HK-2 (cell line): ENCODE measurements at regions not wholly inside any gene's neighbourhood (a gene's known extent, or its start where the extent isn't known, plus 50 kb on each side); places are given as distances from the start of the nearest gene placed in this dataset.
"Not testable (repeated sequence)": the region's sequence is repeated elsewhere in the genome, so short reads cannot be mapped to it uniquely, and the experiment has no call there.

Experiments used
- DNase-seq: peaks from one replicate; pipeline ENCODE4 v3.0.0-alpha.2; 2018; ENCODE audit not compliant: unreplicated experiment

DNA sequence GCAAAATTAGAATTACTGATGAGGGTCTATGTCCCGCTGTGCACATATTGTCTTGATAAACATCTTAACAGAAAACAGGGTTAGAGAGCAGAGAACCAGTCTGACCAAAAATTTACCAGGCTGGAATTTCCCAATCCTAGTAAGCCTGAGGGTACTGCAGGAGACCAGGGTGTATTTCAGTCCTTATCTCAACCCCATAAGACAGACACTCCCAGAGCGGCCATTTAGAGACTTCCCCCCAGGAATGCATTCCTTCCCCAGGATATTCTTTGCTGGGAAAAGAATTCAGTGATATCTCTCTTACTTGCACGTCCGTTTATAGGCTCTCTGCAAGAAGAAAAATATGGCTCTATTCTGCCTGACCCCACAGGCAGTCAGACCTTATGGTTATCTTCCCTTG, 101.4 kb upstream of the FAM3C start:
- DNase-seq = not testable (repeated sequence)

DNA sequence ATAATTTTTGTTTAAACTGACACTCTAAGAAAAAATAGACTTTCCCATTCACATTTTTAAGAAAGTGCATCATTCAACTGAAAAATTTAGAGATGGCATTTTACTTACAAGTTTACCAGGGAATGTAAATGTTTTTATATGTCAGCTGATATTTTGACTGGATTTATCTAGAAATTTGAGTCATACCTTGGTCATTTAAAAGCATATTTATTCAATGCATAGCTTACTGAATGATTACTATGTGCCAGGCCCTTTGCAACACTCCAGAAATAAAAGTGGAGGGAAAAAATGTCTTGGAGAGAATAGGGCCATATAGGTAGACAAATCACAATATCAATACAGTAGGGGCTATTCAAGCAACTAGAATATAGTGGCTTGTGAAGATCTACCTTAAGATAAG, 98.4 kb upstream of the FAM3C start:
- DNase-seq = no peak

DNA sequence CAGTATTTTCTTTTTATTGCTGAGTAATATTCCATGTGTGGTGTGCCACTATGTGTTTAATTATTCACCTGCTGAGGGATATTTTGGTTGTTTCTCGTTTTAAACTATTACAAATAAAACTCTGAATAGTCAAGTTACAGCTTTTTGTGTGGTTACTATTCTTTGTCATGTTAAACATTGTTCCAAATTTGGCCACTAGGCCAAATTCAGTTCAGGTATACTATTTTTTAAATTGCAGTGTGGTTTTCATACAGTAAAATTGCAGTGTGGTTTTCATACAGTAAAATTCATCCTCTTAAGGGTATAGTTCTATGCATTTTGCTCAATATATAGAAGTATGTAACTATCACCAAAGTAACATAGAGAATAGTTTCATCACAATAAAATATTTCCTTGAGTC, 97.4 kb upstream of the FAM3C start:
- no peak for DNase-seq

- DNase-seq = no peak
Observed at GRCh38 chr7:121490309-121490708, 94.2 kb upstream of the FAM3C start.

GRCh38 chr7:121489440-121489839, 93.3 kb upstream of the FAM3C start:
- no peak for DNase-seq

DNA sequence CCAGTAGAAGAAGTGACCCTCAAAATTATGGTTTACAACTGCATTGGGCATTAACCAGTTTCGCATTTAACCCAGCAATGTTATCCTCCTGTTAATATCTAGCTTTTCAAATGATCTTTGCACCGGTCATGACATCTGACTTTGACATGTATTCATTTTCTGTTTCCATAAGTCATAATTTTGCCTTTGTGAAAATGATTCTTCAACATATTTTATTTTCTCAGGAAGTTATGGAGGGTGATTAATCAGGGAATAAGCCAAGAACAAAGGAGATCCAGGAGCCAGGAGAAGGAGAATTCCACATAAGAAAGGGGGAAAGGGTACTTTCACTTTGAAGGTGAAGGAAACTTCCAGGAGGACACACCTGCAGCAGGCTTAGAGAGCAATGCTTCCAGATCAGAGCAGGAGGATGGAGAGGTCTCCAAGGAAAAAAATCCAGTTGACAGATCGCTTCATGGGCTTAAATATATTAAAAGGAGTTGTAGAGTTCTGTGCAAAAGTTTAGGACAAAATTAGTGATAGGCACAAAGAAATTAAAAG, 92.1 kb upstream of the FAM3C start:
- DNase-seq = no peak

DNA sequence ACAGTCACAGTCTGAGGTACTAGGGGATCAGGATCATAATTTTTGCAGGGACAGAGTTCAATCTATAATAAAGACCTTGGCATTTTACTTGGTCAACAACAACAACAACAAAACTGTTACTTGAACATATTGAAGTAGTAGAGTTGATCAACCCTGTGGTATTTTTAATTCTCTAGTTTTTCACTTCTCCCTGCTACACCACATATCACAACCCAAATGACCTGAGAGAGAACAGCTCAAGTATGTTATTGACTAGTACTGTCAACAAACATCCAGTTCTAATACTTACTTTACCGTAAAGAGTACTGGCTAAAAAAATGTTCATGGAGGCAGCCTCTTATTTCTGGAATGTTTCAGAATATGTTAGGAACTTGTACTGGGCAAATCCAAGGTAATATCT, 90.5 kb upstream of the FAM3C start:
- DNase-seq = no peak

DNA sequence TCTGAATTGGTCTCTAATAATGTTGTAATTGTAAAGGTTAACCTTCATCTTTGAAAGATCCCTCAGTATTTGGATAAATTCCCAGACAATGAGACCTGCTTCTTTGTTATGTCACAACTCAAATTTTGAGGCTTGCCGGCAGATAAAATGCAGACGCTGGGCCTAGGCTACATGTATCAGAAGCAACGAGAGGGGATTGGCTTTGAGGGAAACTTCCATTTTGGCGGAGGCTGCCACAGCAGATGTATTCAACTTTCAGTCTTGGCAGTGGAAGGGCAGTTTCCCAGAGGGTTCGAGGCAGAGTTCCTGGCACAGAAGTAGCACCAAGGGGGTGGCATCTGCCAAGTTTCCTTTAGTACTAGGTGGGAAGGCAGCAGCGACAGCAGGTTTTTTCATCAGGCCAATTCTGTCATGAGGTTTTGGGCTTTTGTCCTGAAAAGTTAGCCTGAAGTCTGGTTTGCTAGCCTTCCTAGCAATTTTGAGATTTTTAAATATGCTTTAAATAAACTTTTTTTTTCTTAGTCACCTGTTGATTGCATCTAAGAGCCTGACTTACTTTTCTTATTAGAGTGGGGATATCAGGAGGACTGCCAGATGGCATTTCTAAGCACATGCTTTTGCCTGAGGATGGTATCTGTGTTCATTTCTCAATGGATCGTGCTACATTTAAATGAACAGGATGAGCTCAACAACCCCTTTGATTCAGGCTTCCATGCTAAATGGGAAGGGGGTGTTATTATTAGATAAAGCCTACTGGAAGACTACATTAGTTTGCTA, 89.5 kb upstream of the FAM3C start:
- no peak for DNase-seq

DNA sequence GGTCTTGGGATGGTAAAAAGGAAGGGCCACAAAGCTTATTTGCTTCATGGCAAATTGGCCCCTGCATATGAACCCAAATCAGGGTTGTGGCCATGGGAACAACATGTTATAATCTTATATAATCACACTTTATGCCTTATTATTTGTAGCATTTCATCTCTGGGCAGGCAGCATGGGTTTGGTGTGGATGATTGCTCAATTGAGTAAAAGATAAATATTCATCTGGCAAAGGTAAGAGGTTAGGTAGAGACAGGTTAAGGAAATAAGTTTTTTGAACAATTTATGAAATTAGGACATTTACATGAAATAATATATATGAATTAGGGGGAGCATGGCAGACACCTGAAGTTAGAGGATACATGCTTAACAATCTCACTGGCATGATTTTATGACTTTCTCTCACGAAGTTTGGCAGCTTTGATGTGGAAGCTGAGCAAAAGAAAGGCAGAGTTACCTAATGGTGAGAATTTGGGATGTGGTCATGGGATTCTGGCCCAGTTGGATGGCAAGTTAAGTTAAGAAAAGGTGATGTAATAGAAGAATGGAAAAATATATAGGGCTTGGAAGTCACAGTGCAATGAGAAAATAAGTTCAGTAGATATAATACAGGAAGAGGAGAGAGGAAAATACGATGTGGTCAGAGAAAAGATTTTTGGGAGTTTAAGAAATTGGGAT, 88.1 kb upstream of the FAM3C start:
- DNase-seq = no peak

GRCh38 chr7:121480566-121481335, 84.6 kb upstream of the FAM3C start:
- DNase-seq = no peak

- no peak for DNase-seq
Observed at GRCh38 chr7:121480058-121480457, 84.0 kb upstream of the FAM3C start.

- no peak for DNase-seq
Observed at GRCh38 chr7:121479466-121479865, 83.4 kb upstream of the FAM3C start.

DNA sequence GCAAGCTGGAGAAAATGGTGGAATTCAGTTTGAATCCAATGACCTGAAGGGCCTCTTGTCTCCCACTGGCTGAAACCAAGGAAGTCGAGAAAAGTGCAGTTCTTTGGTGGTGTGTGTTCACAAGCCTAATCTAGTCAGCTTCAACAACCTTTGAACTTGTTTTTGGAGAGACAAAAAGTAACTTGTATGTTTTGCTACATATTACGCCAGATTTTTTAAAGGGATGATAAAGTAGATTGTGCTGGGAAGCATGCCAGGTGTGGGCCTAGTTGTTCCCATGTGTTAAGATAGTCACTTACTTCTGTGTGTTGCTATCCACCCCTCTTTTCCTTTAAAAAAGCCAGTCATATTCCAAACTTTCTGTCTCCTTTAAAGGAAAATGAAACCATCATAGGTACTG, 79.7 kb upstream of the FAM3C start:
- no peak for DNase-seq

DNA sequence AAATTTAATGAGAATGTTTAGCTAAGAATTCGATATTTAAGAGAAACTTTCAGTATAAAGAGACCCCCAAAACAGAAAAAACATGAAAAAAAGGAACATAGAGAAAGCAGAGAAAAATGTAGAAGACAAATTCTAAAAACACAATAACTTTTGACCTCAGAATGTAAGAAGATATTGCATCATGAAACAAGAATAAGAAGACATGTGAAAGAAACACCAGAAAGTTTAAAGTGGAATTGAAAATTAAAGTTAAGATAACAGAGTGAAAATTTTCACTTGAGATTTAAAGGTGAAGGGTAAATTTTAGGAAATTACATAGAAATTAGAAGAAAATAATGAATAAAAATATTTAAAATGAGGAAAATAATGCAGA, 78.2 kb upstream of the FAM3C start:
- DNase-seq = no peak

DNA sequence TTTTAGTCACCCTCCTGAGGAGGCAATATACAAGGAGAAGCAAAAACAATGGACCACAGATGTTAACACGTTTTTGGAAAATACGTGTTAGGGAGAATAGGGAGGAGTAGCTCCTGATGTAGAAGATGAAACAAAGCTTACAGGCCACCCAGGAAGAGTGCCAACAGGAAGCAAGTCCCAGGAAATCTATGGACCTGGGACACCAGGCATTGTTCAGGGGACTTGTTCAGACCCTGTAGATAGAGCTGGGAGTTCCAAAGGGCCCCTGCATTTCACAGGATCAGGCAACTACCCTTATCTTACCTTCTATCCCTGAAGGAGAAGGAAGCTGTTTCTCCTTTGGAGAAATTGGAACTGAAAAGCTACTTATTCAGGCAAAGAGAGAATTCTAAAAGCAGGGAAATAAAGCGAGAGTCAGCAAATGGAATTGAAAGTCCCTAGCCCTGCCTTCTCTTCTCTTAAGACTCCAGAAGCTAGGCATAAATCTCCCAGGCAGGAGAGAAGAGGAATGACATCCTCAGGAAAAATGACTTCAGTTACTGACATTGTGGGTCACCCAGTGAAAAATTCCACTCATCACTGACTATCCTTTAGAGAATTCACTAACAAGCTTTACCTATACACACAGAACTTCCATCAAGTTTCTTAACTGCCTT, 77.7 kb upstream of the FAM3C start:
- no peak for DNase-seq

DNA sequence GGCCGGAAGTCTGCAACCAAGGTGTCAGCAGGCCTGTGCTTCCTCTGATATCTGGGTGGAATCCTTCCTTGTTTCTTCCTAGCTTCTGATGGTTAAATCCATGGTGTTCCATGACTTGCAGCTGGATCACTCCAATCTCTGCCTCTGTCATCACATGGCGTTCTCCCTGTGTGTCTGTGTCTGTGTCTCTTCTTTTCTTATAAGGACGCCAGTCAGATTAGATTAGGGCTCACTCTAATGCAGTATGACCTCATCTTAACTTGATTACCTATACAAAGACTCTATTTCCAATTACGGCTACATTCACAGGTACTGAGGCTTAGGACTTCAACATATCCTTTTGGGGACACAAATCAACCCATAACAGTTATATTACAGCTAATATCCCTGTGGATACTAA, 70.3 kb upstream of the FAM3C start:
- DNase-seq = no peak

DNA sequence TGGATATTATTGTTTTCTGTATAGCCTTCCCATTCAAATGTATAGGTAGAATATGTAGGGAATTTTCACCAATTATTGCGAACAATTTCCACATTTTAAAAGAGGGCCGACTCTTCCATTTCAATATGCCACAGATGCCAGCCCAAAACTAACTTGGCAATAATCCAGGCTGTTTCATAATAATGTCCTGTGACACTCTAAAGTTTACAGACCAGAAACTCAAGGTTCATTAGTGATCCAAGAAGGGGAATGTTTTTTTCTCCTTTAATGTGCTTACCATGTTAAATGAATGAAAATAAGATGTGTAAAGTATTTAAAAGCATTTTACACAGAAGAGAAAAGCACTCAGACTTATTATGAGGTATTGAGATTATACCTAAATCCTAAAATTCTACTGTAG, 63.0 kb upstream of the FAM3C start:
- DNase-seq = no peak

DNA sequence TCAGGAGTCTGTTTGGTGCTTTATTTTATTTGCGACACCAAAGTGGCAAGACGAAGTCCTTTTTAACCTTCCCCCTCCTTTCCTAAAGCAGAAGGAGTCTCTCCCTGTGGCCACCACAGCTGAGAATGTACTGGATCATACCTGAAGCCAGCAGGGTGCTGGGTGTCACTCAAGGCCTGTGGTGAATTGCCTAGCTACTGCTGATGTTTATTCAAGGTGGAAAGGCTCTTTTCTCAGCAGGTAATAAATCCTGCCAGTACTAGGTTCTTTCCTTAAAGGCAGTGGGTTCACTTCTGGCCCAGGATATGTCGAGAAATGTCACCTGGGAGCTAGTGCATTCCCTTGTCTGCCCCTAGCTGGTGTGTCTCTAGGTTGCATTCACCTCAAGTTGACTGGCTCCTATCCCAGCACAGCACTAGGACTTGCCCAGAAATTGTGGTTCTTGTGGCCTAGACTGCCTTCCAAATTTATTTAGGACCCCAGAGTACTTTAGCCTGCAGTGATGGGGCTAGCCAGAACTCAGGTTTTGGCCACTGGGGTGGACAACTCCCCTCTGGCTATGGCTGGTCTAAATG, 60.8 kb upstream of the FAM3C start:
- no peak for DNase-seq

DNA sequence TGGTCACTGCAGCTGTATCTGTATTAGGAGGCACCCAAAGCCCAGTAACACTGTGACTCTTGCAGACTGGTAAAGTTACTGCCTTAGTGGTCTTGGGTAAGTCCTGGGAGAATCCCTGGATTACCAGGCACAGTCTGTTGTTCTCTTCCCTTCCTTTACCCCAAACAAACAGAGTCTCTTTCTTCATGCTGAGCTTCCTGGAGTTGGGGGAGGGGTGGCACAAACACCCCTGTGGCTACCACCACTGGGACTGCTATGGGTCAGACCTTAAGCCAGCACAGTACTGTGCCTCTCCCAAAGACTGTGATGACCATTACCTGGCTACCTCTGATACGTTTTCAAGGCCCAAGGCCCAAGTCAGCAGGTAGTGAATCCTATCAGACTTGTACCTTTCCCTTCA, 59.9 kb upstream of the FAM3C start:
- no peak for DNase-seq

DNA sequence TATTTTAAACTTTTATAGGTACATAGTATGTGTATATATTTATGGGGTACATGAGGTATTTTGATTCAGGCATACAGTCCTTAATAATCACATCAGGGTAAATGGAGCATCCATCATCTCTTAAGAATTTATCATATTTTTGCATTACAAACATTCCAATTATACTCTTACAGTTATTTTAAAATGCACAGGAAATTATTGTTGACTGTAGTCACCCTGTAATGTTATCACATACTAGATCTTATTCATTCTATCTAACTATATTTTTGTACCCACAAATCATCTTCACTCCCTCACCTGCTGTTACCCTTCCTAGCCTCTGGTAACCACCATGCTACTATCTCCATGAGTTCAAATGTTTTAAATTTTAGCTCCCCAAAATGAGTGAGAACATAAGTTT, 56.3 kb upstream of the FAM3C start:
- no peak for DNase-seq

DNA sequence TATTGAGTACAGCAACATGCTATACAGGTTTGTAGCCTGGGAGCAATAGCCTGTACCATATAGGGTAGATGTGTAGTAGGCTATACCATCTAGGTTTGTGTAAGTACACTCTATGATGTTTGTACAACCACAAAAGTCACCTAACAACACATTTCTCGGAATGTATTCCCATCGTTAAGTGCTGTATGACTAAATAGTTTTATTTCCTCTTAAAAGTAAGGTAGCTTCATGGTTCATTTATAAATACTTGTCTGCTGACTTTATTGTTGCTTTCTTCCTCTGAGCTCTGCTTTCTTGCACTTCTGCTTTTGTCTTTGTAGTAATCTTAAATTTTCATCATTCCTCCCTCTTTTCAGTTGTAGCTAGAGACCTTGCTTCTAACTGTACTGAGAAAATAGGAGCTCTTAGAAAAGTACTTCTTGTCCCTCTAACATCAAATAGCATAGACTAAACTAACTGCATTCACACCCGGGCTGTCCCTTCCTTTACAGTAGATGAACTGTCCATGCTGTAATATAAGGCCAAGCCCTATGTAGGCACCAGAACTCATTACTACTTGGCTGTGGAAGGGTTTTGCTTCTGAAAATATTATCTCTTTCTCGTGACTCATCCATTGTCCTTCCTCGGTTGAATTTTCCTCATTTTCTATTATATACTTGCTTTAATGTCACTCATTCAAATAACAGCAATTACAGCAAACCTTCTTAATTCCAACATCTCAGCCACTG, 55.4 kb upstream of the FAM3C start:
- DNase-seq = no peak
